Caki2 (cell line): ENCODE measurements at regions not wholly inside any gene's neighbourhood (a gene's known extent, or its start where the extent isn't known, plus 50 kb on each side); places are given as distances from the start of the nearest gene placed in this dataset.

Source experiments
- DNase-seq: peaks from one replicate; pipeline ENCODE4 v3.0.0-alpha.2; 2015; ENCODE audit warnings: low read depth
- in situ Hi-C: cut with HindIII; loops from 2 replicates; pipeline ENCODE4 v1.10.0; 2016; ENCODE audit warnings: low sequenced_read_pairs, low pct_unique_long_range_greater_than_20kb, mixed read lengths

DNA sequence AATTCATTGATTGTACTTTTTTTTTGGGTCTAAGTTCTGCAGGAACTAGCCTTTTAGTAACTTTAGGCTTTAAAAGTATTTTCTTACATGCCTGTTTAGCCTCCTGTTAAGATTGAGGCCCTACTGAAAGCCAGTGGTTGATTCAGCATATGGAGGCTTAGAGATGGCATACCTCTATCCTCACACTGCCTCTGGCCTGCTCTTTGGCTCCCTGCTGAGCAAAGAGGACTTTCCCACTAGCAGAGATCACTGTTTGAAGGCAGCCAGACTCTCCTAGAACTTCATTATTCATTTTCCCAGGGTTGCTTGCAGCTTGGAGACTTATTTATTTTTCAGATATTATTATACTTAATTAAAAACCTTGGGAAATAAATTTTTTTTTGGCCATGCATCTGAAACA is 405.6 kb upstream of the MEX3C start:
- in situ Hi-C loops = no loop called here
- DNase-seq = no peak

DNA sequence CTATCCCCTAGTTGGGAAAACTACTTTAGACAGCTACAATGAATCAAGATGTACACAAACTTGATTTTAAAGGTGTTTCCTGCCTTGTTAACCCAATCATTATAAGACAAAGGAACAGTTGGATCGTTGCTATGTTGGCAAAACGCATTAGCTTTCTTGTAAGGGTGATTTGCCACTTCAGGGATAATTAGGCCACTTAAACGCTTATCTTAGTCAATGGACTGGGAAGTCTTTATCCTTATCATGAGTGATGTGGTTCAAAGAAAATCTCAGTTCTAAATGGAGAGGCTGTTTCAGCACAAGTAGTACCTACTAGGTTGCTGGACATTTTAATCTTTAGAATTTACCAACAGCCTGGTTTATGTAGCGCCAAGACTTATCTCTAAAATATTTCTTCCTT is 406.1 kb upstream of the MEX3C start:
- in situ Hi-C loops = no loop called here
- DNase-seq = no peak

DNA sequence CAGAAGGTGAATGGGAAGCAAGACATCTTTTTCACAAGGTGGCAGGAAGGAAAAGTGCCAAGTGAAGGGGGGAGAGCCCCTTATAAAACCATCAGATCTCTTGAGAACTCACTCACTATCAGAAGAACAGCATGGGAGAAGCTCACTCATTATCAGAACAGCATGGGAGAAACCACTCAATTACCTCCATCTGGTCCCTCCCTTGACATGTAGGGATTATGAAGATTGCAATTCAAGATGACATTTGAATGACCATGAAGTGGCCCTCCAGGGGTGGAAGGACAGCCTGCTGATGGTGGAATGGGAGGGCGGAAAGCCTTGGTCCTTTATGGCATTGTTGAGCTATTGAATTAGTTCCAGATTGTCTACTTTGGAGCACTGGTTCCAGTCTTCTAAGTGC is 413.0 kb upstream of the MEX3C start:
- in situ Hi-C loops = no loop called here
- DNase-seq = no peak

DNA sequence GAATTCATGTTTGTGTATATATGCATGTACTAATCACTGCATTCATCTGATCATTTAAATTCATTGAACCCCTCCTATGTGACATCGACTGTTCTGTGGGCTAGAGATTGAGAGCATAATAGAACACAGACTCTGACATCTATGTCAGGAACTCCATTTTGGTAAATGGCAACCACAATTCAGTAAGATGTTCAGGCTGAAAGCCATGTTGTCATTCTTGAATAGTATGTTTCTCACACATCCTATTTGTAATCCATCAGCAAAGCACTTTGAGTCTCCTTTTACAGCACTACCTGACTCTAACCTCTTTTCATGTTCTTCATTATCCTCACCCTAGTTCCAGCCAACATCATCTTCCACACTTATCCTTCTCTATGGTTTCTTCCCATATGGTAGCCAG is 413.8 kb upstream of the MEX3C start:
- in situ Hi-C loops = no loop called here
- DNase-seq = no peak

DNA sequence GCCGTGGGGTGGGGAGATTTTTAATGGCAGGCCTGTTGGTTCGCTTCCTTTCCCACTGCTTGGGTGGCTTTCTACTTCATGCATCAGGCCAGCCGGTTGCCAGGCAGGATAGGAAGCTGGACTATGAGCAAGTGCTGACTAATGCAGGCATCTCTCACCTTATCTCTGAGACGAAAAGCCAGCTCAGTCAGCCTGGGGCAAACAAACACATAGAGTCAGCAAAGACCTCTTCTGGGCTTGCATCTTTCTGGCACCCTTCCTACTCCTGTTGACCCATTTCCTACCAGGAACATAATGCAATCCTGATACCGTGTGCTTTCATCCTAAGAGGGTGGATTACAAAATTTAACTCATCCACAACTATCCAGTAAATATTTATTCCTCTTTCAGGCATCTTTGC is 416.6 kb upstream of the MEX3C start:
- peak; percentile 42 for DNase-seq
- in situ Hi-C loops = no loop called here

DNA sequence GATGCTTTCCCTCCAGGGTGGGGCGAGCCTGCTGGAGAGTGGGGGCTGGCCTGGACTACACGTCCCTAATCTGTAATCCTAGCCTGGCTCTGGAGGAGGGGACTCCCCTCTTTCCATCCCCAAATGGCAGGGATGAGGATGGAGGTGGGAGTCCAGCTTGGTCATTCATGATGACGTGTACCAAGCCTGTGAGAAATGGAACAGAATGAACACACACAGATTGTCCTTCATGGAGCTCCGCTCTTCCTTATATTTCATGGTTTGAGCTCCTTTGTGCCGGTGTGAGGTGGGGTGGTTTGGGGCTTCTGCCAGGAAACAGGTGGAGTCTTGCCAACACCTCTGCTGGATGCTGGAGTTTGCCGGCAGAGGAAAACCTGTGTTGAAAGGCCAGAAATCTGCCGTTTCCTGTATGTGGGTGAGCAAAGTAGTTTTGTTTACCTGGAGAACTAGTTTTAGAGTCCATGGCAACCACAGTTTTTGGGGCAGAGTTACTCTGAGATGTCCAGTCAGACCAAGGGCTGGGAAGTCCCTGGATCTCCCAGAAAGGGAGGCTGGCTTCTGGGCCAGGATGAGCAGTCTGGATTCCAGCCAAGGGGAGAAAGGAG is 417.6 kb upstream of the MEX3C start:
- in situ Hi-C loops = no loop called here
- DNase-seq = no peak

DNA sequence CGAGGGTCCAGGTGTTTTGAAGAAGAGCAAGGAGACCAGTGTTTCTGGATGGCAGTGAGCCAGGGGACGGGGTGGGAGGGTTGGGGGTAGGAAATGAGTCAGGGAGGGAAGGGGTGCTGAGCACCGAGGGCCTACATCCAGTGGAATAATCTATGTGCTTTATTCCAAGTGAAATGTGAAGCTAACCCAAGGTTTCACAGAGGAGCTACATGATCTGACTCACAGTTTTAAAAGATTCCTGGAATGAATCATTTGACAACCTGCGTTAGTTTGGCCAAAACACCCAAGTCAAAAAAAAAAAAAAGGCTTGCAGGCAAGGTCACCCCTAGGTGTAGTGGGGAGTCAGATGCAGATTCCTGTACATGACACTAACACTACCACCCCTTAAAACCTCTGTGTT is 419.7 kb upstream of the MEX3C start:
- no peak for DNase-seq
- in situ Hi-C loops = no loop called here

DNA sequence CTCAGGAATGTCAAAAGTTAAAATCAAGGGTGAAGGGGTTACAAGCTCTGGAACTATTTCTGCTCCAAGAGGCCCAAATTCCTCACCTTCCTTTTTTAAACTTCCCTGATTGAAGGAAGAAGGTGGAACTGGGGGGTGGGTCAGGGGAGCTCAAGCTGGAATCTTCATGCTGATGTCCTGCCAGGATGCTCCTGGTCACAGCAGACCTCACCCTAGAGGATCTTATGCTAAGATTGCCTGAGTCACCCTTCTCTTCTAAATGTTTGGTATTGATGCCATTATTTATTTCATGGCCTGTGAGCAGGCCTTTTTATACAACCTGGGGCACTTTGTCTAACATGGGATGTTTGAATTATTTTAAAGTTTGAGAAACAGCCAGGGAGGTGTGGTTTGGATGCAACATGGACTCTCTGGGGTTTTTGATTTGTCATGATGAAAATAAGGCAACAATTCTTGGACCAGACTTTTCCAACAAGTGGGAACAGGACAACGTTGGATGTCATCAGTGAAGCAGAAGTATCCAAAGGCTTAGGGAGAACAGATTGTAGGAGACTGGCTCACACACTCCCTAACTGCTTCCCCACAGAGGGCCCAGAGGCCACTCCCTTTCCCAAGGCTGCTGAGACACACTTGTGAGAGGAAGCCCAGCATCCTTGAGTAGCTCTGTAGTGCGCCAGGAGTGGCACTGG is 420.2 kb upstream of the MEX3C start:
- peak; percentile 10 for DNase-seq
- in situ Hi-C loops = no loop called here

DNA sequence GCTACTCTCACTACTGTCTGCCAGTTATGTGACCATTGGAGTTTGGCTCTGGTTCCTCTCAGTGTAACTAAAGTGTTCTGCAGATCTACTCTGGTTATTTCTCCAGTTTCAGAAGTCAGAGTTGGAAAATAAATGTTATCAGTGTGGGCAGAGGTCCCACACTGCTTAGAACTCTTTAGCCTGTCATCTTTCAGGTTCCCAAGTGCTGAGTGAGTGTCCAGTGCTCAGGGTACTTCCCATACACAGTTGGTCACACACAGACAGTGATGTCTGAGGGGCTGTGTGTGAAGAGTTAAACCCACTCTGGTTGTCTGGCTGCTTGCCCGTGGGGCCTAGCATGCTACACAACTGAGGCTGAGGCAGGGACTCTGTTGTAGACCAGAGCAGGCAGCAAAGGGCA is 421.8 kb upstream of the MEX3C start:
- in situ Hi-C loops = no loop called here
- no peak for DNase-seq

DNA sequence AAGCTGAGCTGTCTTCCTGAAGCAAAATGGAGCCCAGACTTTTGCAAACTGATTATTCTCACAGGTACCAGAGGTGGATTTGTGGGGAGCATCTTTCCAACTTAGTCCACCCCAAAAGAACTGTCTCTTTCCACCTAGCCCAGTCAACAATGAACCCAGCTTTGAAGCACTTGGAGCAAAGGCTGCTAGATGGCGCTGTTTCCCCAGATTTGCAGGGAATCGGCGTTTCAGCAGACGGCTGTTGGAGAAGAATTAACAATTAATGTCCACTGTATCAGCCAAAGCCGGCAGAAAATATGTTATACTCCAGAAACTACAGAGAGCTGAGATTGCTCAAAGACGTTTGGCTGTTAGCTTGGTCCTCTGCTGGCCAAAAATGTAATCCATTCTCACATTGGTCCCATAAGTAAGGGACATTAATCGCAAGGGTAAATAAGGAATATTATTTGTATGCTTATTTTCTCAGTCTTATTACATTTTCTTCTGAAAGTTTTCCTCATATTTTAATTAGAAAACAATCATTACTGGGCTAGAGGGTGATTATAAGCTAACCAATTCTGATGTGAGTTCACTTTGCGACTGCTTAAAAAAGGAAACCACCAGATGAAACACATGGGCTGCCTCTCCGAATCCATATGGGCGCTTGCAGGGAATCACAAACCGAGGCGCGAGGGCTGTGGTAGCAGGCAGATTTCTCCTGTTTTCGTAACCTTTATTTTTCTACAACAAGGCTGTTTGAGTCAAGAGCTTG is 423.8 kb upstream of the MEX3C start:
- peak; percentile 8 for DNase-seq

DNA sequence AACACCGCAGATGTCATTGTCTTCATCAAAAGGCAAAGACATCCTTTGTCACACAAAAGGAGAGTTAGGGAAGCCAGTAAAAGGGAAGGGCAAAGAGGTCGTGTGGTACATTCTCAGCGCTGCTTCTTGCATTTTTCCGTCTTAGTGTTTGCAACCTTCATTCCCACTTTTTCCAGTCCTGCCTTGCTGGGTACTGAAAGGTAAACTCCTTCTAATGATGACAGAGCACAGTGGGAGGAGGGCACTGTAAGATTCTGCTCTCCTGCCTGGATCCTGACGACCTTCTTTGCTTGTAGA is 424.3 kb upstream of the MEX3C start:
- in situ Hi-C loops = no loop called here
- no peak for DNase-seq

More for the DNA sequence above, 423.8 kb upstream of the MEX3C start:
- in situ Hi-C loops = no loop called here

DNA sequence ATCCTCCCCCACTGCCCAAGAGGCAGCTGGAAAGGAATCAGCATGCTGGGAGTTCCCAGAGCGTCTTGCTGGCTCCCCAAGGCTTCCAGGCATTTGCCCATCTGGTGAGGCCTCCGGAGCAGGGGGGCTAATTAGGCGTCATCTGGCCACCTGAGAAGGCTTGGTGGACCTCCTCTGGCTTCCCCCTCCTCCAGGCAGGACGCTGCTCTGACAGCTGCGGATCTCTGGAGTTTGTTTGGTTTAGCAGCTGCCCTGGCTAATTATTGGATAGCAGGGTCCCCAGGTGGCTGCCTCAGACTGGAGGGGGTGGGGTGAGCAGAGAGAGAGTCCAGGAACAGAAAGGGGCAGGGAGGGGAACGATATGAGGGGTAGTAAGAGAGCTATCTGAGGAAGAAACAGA is 425.2 kb upstream of the MEX3C start:
- no peak for DNase-seq
- in situ Hi-C loops = no loop called here

DNA sequence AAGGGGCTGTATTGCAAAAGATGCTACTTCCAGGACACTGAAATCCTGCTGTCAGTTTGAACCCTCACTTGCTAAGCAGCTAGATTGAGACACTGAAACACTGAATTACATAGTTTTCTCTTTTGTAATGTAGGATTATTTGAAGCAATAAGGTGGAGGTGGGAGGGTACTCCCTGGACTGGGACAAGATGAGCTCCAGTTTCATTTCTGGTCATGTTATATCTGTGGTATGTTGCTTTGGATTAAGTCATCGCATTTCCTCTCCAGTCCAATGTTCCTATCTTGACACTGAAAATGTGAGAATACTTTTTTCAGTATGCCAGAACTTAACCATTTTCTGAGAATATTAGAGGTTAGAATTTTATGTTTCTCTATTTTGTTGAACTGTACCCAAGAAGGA is 426.2 kb upstream of the MEX3C start:
- DNase-seq = no peak
- in situ Hi-C loops = no loop called here

DNA sequence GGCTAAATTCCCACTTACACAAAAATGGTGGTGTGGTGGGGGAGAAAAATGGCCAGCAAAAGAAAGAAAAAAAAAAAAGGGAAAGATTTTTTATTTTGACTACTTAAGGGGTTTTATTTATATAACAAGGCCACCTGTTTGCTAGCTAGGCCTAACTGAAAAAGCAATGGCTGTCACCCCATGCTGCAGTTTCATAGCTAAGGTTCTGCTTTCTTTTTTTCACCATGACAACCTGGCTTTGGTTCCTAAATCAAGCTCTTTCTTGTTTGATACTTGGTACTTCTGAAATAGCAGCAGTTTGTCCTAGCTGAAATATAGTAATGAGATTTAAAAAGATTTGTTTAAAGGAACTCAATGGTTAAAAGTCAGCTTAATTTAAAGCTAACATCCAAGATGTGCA is 433.2 kb upstream of the MEX3C start:
- no peak for DNase-seq
- in situ Hi-C loops = no loop called here

DNA sequence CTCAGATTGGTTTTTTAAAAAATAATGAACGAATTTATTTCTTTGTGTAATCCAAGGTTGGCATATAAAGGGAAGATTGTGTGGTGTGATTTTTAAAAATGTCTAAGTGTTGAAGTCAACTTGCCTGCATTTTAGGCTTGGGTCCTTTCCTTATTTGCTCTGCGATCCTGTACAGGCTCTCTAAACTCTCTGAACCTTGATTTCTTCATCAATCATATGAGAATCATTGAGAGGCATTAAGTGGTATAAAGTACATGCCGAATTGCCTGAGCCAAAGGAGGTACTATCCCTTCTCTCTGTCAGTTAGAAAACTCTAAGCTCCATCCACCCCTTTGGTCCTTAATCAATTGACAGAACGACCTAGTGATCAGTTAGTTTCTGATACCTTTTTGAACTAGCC is 440.4 kb upstream of the MEX3C start:
- in situ Hi-C loops = no loop called here
- no peak for DNase-seq

DNA sequence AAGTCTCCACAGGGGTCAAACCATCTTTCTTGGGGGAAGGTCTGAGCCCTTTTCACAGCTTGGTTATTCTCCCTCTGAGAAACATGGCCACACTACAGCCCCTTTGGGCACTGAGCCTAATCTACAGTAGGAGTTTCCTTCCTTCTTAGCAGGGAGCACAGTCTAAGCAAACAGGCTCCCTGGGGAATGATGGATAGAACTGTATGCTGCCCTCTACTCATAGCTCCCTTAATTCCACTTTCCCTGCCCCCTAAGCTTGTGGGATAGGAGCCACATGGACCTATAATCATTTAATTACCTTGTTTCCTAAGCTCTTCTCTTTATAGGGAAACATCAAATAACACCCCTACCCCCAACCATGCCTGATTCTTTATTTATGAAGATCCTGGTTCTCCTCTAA is 442.1 kb upstream of the MEX3C start:
- in situ Hi-C loops = no loop called here
- DNase-seq = no peak

DNA sequence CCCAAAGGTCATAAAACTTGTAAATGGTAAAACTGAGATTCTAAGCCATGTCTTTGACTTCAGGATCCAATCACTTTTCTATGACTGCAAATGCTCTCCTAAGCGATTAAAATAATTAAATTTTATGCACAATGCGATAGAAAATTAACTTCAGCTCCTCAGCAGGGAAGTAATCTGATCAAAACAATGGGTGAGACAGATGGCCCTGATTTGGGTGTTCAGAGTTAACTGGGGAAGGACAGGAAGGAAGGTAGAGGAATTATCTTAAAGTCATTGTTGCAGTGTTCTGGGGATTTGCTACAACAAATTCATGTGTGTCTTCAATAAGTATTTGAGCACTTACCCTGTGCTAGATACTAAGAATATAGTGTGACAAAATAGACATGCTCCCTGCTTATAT is 446.0 kb upstream of the MEX3C start:
- in situ Hi-C loops = no loop called here
- DNase-seq = no peak

DNA sequence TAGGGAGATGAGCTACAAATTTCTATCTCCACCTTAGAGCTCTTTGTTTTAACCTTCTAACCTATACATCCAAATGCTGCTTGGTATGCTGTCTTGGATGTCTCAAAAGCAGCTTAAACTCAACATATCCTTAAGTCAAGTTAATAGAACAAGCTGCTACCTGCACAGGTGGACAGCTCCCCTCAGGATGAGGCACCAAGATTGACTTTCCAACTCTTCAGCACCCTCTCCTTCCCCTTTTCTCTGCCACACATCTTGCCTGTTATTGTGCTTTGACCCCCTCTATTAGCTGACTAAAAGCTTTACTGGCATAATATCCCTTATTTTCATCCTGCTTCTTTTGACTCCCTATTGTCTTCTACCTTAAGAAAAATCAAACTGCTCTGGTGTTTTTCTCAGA is 448.1 kb upstream of the MEX3C start:
- in situ Hi-C loops = no loop called here
- DNase-seq = no peak

DNA sequence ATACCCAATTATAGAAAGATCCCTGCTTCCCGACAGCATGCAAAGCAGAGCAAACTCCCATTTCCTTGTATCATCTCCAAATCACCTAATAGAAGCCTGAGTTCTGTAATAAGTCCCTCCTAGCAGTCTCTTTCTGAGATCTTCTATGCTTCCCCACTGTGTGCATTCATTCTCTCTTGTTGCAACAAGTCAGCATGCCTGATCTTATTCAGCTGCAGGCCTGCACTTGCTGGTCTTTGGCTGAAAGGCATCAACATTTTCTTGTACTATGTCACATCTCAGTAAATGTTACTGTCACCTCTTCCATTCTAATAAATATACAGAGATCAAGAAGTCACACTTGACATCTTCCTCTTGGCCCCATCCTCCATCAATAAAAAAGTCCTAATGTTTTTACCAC is 449.9 kb upstream of the MEX3C start:
- no peak for DNase-seq
- in situ Hi-C loops = no loop called here

DNA sequence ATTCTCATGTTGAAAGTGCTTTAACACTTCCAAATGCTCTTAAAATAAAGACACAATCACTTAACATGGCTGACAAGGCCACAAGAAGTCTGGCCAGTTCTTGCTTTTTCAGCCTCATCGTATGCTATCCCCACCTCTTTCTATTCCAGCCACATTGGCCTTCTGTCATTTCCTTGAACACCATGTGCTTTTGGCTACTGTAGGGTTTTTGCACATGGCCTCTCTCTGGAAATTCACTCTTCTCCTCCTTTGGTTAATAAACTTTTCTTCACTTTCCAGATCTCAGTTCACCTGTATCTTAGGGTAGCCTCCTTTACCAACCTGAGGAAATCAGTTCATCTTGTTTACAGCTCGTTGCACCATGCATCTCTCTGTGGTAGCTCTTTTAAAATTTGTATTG is 450.5 kb upstream of the MEX3C start:
- DNase-seq = no peak
- in situ Hi-C loops = no loop called here
